HG02885 (cell line): ENCODE measurements at regions not wholly inside any gene's neighbourhood (a gene's known extent, or its start where the extent isn't known, plus 50 kb on each side); places are given as distances from the start of the nearest gene placed in this dataset.

Source experiments
- ATAC-seq: cut with Tn5 transposase; IDR thresholded peaks from one replicate; pipeline ENCODE4 v1.9.1; 2021; ENCODE audit warnings: mild to moderate bottlenecking; ENCODE audit not compliant: unreplicated experiment, poor library complexity

DNA sequence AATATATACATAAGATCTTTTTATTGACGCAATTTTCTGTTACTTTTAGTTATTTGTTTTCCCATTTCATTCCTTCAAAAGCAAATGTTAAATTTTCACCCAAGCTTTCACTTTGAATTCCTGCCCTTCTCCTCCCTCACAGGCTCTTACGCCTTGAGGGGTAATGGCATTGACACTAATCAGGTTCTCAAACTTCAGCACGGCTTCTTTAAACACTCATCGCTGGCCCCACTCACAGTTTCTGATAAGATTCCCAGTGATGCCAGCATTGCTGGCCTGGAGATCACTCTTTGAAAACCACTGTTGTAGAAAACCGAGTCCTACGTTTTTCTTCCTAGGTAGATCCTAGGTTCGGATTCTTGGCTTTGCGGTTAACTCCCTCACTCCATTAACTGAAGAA is 105.6 kb upstream of the EPB41L3 start:
- no peak for ATAC-seq

DNA sequence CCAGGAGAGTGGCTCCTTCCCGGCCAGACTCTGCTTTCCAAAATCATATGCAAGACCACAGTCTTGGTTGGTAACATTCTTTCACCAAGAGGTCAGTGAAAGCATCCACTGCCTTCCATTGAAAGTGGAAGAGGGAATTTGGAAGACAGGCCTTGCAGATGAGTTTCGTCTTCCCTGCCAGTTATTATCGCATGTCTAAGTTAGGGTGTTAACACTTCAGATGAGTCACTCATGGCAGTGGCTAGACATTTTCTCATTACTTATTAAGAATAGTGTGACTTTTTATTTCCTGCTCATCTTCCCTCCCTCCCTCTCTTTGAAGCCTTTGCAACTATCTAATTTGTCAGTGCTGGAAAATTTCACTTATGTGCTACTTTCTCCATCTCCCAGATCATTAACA is 102.9 kb upstream of the EPB41L3 start:
- ATAC-seq = no peak

- ATAC-seq = no peak
These were observed 99.5 kb upstream of the EPB41L3 start for GRCh38 chr18:5643288-5643687.

- no peak for ATAC-seq
These were observed 97.1 kb upstream of the EPB41L3 start for GRCh38 chr18:5640939-5641338.

GRCh38 chr18:5639131-5639530 is 95.3 kb upstream of the EPB41L3 start:
- no peak for ATAC-seq

- ATAC-seq = no peak
These were observed 88.2 kb upstream of the EPB41L3 start for GRCh38 chr18:5632041-5632440.

DNA sequence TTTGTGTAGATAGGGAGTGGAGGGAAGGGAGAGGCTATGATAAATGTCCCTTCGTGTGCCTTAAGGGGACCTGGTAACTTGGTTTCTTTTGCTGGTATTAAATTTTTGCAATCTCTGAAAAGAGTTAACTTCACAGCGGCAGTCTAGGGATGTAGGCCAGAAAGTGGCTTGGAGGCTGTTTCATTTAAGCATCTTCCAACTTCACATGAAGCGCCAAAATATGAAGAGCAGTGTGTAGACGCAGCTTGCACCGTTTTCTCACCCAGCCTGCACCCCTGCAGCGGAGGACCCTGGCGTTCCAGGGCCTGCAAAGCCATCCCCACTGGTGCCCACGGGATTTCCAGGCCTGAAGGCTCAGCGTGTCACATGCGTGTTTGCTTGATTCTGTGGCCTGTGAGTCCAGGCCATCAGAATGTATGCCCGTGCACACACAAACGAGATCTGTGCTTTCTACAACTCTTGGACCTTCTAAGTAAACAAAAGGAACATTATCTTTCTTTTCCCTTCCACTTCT is 87.2 kb upstream of the EPB41L3 start:
- no peak for ATAC-seq

DNA sequence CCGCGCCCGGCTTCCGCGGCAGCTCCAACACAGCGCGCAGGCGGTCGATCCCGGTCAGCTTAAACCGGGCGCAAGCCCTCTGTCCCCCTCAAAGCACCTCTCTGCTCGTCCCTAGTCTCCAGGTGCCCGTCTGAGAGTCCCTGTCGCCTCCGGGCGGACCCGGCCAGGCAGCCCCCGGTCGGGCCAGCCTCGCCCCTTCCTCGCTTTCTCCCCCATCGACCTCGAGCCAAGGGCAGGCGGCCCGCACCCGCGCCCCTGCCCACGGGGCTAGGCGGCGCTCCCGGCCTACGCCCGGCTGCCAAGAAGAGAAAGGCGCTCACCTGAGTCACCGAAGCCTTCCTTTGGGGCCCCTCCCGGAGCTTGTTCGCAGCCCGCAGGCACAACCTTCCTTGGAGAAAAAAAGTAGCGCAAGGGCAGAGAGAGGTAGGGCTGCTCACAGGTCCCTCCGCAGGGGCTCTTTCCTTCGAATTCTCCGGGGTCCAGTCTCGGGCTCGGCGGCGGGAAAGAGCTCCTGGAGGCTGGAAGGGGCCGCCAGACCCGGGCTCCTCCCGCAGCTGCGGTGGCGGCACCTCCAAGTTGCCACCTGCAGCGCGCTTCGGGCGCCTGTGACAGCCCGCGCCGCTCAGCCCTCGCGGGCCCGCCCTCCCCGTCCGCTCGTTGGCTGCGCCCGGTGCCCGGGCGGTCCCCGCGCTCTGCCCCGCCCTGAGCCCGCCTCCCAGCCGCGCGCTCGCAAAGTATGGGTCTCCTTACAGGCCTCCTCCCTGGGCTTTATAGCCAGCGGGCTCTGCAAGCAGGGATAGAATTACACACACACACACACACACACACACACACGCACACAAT is 86.5 kb upstream of the EPB41L3 start:
- ATAC-seq = peak; percentile 78

GRCh38 chr18:5628512-5629255 is 84.9 kb upstream of the EPB41L3 start:
- peak; percentile 29 for ATAC-seq

- no peak for ATAC-seq
These were observed 84.1 kb upstream of the EPB41L3 start for GRCh38 chr18:5627776-5628511.

- ATAC-seq = no peak
These were observed 82.5 kb upstream of the EPB41L3 start for GRCh38 chr18:5626130-5626880.

DNA sequence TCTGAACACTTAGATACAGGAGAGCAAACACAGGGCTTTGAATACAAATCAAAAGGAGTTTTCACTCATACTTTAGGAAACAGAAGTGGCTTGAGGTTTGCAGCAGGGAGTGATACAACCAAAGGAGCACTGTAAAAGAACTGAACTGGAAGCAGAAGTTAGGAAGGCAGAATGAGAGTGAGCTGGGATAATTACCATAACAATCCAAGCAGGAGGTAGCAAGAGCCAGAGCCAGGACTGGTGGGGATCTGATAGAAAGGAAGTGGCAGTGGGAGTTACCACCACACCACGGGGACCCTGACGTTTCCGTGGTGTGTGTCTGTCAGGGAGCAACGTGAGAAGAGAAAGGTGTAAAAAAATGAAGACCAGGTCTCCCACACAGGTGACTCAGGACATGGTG is 81.3 kb upstream of the EPB41L3 start:
- no peak for ATAC-seq

DNA sequence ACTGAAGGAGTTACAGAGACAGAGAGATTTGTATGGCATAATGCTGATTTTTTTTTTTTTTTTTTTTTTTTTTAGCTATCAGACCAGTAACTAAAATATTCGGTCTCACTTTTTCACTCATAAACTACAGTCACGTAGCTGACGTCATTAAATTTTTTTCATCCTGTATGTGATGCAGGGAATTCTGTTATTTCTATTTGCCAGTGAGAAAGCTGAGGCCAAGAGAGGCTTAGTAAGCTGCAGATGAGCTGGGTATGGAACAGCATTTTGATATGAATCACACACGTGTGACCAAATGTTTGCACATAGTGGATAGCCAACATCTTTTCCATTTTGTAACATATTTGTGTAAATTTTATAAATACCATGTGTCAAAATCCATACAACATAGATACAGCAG is 79.1 kb upstream of the EPB41L3 start:
- no peak for ATAC-seq

DNA sequence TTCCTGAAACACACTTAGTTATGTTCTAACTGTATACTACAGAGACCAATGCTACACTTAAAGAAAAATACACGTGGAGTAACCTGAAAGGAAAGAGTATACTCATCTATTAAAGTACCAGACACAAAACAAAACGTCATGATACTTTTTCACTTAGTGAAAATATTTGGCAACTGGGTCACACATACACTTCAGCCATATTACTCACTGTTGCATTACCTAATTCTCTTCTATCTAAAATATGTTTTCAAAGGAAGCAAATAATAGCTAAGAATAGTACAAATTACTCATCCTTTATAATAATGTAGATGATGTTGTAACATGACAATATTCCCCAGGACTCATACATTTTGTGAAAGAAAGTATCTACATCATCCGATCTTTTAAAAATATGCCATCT is 76.5 kb upstream of the EPB41L3 start:
- no peak for ATAC-seq

DNA sequence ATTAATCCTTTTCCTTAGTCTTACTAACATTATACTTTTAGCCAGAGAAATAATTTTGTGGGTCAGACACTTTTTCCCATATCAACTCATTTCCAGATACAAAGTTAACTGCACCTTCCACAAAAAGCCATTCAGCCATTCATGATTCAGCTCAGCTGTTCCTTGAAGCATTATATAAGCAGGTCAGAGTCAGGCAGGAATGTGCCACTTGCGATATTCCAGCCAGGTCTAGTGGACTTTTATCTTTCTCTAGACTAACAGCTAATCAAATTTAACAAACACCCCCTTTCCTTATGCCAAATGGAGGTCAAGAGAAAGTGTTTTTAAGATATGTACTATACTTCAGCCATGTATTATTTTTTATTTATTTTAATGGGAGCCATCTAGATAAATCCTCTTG is 75.6 kb upstream of the EPB41L3 start:
- no peak for ATAC-seq

DNA sequence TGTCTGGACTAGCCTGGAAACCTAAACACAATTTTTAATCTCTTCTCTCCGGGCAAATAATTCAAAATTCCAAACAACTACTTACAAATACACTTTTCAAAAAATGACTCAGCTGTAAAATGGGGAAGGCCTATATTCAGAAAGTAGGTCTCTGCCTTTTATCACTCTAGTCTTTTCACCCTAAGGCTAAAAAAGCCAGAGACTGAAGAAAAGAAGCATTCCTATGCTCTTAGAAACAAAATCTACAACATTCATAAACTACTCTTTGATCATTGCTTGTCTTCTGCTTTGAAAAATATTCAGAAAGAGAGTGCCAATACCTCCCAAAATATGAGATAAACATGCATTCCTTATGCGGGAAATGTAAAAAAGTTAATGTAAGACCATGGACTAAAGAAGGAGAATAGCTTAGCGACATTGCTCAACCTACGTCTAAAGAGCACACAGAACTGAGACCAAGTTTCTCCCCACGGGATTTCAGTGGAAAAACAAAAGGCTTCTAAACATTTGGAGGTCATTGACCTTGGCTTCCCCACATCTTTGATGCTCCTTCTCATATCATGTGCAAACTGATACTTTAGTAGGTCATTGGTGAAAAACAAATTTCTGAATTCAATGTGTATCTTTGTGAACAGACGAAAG is 74.4 kb upstream of the EPB41L3 start:
- no peak for ATAC-seq

DNA sequence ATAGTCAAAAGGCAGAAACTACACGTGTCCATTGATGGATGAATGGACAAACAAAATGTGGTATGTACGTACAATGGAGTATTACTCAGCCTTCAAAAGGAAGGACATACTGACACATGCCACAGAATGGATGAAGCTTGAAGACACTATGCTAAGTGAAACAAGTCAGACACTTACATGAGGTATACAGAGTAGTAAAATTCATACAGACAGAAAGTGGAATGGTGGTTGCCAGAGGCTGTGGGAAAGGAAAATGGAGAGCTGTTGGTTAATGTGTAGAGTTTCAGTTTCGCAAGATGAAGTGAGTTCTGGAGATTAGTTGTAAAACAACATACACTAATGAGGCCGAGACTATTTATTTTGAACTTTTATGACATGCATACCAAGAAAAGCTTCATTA is 67.4 kb upstream of the EPB41L3 start:
- ATAC-seq = no peak

GRCh38 chr18:5608846-5609245 is 65.0 kb upstream of the EPB41L3 start:
- ATAC-seq = no peak

DNA sequence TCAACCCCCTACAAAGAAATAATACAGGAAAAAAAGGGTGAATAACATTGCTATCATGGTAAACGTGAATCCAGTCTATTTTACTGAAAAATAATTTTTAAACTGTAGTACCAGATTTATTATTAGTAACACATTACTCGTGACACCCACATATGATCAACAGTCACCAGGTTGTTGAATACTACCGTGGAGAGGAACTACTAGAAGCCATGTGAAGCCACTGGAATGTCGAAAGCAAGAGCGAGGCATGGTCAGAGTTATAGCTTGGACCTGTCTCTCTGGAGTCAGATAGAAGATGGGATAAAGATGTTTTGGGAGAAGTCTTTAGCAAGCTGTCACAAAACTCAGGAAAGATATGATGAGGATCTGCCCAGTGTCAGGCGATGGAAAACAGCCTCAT is 63.2 kb upstream of the EPB41L3 start:
- ATAC-seq = no peak

DNA sequence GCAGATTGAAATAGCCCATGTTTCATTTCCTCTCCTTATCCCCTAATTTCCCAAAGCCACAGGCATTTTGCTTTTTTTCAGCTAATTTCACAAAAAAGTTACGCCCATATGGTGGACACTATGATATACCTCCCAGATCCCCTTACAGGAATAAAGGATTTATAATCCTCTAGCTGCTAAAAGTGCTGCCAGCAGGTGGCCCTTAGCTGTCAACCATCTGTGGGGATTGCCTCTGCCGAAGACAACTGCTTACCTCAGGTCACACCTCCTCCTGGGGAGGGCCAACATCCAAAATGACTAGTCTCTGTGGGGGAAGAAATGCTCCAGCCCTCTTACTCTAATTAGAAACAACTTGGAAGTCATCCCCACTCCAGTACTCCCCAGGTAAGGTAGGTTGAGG is 61.0 kb upstream of the EPB41L3 start:
- no peak for ATAC-seq
